Activated naive CD4-positive, alpha-beta T cell treated with Interleukin-2 at 50 U/mL for 16 hours (primary cell): ENCODE measurements at regions not wholly inside any gene's neighbourhood (a gene's known extent, or its start where the extent isn't known, plus 50 kb on each side); places are given as distances from the start of the nearest gene placed in this dataset.
"Not testable (repeated sequence)": the region's sequence is repeated elsewhere in the genome, so short reads cannot be mapped to it uniquely, and the experiment has no call there.

ENCODE experiments used
- DNase-seq: peaks from one replicate; pipeline ENCODE4 v3.0.0-alpha.2; 2020

DNA sequence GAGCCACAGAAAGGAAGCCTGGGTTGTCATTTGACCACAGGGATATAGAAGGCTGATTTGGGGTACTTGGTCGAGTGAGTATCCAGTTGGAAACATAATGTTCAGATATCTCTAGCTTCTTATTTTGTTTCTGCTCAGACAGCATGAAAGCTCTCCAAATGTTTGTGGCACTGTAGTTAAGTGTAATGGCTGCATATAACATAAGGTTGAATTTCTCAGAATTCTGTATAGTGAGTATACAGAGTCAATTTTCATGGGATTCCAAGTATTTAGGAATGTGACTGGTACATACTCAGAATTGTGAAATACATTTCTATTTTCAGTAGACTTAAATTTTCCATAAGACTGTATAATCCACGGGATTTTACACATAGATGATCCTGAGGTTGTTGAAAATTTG is 2102.1 kb upstream of the RAG2 start:
- no peak for DNase-seq

DNA sequence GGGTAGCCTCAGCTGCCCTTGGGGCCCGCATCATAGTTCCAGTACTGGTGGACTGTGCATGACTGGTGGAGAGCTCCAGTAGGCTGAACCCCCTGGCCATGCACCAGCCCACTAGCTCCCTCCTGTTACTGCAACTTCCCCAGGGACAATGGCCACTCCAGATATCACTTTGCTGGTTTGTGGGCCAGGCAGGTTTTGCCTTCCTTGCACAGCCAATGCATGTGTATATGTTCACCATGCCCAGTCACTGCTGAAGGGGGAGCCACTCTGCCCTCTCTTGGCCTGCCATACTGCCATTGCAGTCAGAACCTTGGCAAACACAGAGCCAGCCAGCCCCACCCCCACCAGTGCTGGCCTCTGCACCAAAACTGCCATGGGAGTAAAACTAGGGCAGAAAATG is 2095.3 kb upstream of the RAG2 start:
- DNase-seq = no peak

DNA sequence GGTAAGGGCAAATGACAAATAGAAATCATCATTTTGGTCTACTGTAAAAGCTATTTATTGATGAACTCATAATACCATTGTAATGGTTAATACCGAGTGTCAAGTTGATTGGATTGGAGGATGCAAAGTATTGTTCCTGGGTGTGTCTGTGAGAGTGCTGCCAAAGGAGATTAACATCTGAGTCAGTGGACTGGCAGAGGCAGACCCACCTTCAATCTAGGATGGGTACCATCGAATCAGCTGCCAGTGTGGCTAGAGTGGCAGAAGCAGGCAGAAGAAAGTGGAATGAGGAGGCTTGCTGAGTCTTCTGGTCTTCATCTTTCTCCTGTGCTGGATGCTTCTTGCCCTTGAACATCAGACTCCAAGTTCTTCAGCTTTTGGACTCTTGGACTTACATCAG is 2092.2 kb upstream of the RAG2 start:
- not testable (repeated sequence) for DNase-seq

DNA sequence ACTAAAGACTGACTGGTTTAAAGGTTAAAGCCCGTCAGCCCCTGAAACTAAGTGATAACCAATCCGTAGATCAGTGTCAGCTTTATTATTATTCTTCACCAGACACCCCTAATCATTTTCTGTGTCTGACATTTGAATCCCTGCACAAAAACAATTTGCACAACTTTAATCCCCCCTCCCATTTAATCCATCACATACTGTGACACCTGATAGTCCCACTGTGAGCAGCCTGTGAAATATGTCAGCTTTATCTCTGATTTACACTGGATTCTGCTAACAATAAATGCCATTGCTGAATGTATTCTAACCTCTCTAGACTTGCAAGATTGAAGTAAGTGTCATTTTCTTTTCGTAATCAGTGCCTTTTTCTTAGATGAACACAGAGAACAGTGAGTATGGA is 2089.0 kb upstream of the RAG2 start:
- no peak for DNase-seq

DNA sequence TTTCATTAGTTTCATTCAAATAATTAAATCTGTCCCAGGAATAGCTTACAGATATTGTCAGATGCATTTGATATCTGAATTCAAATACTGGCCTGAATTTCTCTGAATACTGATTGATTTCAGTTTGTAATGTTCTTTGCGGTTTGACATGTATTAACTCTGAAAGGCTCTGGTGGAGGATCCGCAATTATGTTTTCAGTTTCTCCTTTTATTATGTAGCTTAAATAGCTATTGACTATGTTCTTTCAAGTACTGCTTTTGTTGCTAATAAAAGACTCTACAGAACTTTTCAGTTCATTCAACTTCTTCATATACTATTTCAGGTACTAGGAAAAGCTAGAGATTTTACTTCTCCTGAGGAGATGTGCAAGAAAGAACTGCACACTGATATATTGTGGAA is 2085.4 kb upstream of the RAG2 start:
- DNase-seq = no peak

DNA sequence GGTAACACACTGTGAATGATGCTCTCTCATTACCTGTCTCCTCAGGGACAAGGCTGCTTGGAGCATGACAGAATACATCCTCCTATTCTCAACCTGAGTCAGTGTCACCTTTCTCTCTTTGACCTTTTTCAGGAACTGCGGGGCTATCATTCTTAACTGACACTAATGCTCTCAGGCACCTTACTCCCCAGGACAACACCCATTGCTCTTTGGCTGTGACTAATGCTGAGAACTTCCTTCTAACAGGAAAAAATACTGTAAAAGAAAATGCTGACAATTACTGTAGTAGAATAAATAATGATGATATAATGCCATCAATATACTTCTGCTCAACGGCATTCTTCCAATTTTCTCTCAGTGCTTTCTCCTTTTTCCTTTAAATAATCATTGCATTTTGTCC is 2082.7 kb upstream of the RAG2 start:
- DNase-seq = no peak

DNA sequence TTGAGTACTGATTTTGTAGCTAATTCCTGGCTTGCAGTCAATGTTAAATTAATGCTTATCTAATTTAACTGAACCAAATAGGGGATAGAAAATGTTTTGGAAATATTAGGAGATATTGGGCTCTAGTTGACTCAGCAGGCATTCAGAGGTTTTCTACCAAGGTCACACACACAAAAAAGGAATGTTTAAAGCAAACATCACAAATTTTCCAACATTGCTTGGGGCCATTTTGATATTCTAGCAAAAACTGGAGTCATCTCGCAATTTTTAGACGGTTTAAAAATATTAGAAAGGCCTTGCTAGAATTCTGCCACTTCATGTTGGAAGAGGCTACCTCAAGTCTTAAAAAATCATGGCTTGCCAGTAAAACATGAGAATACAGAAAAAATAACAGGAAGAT is 2082.1 kb upstream of the RAG2 start:
- no peak for DNase-seq

DNA sequence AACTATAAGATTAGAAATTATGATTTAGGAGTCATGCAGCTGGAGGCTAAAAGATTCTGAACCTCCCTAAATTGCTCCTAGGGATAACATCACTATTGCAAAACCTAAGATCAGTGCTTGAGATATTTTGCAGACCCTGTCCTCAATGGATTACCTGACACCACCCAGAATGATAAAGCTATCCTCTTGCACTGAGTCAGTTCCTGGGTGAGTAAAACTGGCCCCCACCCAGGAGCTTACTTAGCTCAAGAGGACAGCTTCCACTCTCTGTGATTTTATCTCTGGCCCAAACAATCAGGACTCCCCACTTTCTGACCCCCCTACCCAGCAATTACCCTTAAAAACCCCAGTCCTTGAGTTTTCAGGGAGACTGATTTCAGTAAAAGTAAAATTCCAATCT is 2074.4 kb upstream of the RAG2 start:
- DNase-seq = no peak

DNA sequence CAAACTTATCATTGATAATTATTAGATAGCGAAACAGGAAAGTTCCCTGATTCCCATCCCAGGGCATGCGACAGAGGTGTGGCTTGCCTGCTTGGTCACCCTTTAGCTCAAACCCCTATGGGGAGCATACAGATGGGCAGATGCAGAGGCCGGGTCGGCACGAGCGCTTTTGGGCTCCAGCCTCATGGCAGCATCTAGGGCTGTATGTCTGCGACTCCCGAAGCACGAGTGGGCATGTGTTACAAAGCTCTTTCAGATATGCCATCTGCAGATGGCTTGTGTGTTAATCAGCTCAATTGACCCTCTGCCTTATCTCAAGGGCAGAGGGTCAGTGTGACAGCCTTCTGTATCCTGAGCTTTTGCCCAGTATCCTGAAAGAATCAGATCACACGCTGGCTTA is 2069.3 kb upstream of the RAG2 start:
- no peak for DNase-seq

DNA sequence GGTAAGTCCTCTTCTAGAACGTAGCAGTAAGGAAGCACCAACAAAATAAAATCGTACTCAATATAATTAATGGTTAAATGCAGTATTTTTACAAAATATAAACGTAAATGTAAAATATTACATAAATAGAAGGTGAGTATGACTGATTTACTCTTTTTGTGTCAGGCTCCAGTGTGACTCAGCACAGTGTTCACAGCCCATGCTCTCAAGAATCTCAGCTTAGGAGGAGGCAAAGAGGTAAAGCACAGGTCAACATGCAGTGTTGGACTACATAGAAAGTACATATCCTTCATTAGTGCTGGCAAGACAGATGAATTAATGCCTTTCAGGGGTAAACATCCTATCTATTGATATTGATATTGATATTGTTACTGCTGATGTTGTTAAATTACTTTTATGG is 2050.6 kb upstream of the RAG2 start:
- no peak for DNase-seq

DNA sequence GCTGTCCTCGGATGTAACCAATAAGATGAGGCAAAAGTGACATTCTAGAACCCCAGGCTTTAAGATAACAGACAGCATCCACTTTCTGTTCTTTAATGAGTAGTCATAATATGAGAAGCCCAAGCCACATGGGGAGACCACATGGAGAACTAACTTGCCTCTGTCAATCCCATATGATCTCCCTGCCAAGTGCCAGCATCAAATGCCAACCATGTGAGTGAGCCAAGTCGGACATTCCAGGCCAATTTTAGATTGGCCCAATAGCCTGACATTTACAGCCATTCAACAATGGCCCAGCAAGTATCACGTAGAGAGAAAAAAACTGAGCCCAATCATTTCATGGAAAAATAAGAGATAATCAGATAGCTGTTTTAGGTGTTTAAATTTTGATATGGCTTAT is 2048.3 kb upstream of the RAG2 start:
- no peak for DNase-seq

DNA sequence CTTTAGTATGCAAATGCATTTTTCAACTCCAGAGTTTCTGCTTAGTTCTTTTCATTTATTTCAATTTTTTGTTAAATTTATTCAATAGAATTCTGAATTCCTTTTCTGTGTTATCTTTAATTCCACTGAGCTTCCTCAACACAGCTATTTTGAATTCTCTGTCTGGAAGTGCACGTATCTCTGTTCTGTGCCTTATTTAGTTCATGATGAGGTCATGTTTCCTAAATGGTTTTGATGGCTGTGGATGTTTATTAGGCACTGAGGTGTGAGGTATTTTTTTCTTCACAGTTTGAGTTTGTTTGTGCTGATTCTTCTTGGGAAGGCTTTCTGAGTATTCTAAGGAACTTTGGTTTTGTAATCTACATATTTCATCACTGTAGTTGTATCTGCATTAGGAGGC is 2042.8 kb upstream of the RAG2 start:
- DNase-seq = no peak

DNA sequence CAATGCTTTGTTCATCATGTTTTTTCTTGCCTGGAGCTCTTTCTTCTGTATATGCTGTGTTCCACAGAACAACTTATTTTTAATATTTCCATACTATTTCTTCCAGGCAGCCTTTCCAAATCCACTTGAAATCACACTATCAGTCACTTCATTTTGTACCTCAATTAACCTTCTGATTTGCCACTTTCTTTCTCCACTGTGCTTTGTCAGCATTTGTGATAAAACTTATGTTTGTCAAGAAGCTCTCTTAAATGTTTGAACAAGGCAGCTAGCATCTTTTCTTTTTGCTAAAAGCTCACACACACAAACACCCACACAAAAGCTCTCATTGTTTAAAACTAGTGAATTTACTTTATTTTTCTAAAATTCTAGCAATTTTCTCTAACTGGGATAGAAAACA is 2014.7 kb upstream of the RAG2 start:
- no peak for DNase-seq

DNA sequence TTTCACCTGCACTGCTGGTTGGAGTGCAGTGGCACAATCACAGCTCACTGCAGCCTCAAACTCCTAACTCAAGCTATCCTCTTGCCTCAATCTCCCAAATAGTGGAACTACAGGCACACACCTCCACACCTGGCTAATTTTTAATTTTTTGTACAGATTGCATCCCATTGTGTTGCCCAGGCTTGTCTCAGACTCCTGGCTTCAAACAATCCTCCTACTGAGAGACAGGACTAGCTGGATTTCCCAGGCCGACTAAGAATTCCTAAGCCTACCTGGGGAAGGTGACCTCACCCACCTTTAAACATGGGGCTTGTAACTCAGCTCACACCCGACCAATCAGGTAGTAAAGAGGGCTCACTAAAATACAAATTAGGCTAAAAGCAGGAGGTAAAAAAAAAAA is 2003.3 kb upstream of the RAG2 start:
- not testable (repeated sequence) for DNase-seq

DNA sequence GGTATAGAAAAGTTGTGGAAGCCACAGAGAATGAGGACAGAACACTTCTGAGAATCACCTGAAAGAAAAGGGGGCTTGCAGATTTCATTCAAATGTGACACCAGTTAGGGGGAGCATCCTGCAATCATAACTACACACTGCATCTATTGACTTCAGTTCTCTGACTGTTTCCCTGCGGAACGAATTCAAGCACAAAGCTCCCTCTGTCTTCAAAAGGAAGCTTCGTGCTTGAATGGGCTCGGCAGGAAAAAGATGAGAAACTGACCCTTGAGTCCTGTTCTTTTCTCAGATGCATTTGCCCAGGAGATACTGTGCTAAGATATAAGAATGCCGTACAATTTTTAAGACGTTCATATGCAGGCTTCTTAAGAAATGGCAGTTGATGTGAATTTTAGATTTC is 2000.4 kb upstream of the RAG2 start:
- DNase-seq = no peak

DNA sequence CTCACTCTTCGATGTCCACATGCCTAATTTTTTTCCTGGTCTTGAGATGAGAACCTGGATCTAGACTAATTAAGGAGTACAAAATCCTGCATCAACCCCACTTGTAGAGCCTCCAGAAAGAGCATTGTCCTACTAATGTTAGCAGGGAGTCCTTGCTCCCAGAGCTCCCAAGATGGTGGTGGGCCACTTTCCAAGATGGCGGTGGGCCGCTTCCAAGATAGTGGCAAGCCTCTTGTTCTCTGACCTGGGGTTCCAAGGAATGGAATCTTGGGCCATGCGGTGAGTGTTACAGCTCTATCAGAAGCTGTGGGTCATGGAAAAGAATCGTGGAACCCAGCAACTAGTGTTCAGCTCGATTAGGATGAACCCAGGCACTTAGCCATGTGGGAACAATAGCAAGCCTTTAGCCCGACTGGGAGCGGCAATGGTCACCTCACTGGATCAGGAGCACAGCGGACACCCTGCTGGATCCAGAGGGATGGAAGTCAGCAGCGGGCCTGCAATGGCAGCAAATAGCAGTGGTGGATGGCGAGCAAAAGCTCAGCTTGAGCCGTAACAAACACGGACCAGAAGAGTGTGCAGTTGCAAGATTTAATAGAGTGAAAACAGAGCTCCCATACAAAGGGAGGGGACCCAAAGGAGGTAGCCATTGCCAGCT is 1997.5 kb upstream of the RAG2 start:
- not testable (repeated sequence) for DNase-seq

DNA sequence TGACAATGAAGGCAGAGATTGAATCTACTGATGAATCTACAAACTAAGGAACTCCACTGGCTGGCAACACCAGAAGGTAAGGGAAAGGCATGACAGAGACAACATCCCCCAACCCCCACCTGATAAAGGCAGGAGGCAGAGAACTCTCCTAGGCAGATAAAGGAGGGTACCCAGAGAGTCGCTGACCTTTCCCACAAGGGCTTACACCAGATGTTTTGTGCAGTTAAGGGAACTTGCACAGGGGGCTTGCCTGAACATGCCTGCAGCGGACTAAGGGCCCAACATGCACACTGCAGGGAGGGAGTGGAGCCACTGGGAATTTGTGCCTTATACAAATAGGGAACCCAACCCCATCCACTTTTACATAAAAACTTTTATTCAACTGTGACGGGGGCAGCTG is 1996.9 kb upstream of the RAG2 start:
- no peak for DNase-seq

DNA sequence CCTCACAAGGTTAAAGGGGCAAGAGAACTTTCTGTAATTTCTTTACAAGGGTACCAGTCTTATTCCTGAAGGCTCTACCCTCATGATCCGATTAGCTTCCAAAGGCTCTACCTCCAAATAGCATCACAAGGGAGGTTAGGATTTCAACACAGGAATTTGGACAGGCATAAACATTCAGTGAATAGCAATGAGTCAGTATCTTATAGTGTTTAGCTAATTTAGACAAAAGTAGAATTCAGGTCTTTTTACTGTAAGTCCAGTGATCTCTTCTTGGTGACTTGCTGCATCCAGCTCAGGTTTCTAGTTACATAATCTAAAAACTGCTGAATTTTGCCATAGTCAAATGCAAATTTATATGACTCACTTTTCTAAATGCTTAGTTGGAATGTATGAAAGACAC is 1995.6 kb upstream of the RAG2 start:
- DNase-seq = no peak

DNA sequence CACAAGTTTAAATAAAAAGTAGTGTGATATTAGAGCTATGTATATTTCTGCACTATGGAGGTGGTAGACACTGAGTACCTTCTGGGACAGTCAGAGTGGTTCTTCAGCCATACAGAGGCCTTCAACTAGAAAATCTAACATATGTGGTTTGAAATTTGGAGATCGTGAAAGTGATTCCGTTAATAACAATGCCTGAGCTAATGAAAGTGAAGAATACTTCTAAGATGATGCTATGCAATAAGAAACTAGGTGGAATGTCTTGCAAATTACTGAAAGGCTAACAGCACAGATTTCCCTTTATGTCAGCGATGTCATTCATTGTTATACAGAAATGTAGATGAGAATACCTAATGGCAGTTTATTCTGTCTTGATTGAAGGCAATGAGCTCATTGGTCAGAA is 1984.7 kb upstream of the RAG2 start:
- DNase-seq = no peak

DNA sequence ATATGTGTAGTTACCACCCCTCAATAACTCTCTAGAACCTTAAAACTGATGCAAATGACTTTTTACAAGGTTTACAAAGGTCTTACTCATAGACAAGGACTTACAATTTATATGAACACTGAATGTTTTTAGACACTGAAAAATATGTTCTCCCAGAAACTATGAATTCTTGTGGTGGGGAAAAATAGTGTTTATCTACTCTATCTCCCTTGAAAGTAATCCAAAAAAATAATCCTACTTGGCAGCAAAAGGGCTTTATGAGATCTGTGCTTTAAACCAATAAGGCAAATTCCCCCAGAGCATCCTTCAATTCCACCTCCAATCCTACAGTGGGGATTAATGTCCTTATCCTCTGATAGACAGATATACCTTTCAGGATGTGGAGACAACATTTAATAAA is 1984.1 kb upstream of the RAG2 start:
- no peak for DNase-seq

DNA sequence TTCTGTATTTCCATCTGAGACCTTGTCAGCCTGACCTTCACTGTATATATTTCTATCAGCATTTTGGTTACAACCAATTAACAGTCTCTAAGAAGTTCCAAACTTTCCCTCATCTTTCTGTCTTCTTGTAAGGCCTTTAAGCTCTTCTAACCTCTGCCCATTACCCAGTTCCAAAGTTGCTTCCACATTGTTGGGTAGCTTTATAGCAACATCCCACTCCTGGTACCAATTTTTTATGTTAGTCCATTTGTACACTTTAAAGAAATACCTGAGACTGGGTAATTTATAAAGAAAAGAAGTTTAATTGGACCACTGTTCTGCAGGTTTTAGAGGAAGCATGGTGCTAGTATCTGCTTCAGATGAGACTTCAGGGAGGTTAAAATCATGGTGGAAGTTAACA is 1979.7 kb upstream of the RAG2 start:
- DNase-seq = no peak

DNA sequence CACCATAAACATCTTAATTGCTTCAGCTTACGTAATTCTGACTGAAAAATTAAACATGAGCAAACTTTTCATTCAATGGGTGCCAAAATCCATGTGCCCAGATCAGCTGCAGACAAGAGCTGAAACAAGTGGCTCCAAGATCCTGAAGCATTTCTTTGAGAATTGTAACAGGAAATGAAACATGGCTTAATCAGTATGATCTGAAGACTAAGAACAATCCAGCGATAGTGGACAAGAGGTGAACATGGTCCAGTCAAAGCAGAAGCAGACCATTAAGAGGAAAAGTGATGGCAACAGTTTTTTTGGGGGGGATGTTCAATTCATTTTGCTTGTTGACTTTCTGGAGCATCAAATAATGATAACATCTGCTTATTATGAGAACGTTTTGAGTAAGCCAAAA is 1964.5 kb upstream of the RAG2 start:
- no peak for DNase-seq

DNA sequence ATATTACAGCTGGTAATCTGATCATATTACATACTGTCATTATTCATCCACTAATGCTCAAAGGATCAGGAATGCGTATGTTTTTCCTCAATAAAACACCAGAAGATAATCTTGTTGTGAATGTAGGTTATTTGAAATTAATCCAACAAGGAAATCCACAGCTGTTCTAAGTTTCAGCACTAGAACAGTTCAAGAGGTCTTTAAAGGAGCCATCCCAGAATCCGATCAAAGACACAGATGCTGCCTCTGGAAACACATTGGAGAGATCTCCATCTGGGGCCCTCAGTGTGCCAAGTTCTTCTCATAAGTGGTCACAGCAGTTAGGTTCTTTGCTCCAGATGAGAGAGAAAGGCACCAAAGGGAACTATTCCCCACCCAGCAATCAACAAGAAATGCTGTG is 1955.1 kb upstream of the RAG2 start:
- no peak for DNase-seq

DNA sequence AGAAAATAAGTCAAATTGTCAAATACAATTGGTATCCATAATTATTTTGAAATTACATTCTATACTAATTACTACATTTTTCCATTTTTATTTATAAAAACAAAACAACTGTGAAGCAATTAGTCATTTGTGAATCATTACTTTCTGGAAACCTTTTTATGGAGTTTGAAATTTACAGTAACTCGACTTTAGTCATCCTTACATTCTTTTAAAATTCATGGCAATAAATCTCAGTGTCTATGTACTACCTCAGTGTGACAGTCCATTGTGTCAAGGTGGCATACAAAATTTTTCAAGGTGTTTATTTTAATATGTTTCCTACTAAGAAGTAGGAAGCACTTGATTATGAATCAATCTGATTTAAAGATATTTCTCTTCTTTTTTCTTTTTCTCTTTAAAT is 1949.4 kb upstream of the RAG2 start:
- no peak for DNase-seq

DNA sequence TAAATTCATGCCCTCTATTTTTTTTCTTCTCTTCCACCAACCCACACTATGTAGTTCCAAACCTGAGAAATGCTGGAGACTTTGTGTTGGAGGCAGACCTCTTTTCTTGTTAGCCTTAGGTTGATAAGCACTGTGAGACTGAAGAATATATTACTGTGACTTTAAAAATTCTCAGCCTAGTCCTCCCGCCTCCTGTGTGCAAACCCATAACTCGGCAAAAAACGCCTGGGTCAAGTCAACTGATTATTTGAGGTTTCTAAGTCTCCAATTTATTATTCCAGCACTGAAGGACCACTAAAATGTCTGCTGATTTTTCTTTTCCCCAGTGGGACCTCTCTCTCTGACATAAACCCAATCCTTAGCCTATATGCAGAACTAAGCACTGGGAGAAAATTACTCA is 1946.0 kb upstream of the RAG2 start:
- DNase-seq = no peak

DNA sequence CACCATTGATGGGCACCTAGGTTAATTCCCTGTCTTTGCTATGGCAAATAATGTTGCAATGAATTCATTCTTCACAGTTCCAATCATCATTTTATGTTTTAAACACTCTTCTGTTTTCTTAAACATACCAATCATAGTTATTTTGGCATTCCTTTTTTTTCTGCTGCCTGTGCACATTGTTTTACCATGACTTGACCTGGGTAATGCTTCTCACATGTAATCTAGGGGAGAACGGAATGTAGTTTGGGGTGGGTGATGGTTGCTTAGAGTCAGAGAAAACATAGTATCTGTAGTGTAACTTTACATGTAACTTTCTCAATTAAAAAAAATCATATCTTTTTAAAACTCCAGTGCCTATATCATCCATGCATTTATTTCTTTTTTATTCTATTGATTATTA is 1945.3 kb upstream of the RAG2 start:
- DNase-seq = no peak
